Testis (tissue), 2 donors: ENCODE measurements at regions not wholly inside any gene's neighbourhood (a gene's known extent, or its start where the extent isn't known, plus 50 kb on each side); places are given as distances from the start of the nearest gene placed in this dataset.

Source experiments
- DNase-seq: peaks from one replicate; pipeline ENCODE4 v3.0.0-alpha.2; 2019
- H3K27ac ChIP-seq, 2 donors: fragments of 200-600 bp; sonication (generic); one replicate each; pipeline ENCODE4 v1.5.1; 2019
- H3K27me3 ChIP-seq: fragments of 200-600 bp; sonication (generic); one replicate; pipeline ENCODE4 v1.5.1; 2019
- H3K36me3 ChIP-seq: fragments of 200-600 bp; sonication (generic); one replicate; pipeline ENCODE4 v1.5.1; 2017; ENCODE audit warnings: low read depth; ENCODE audit errors: missing control alignments
- H3K4me1 ChIP-seq: fragments of 200-600 bp; sonication (generic); one replicate; pipeline ENCODE4 v1.5.1; 2019
- H3K4me3 ChIP-seq, 2 donors: fragments of 200-600 bp; sonication (generic); one replicate each; pipeline ENCODE4 v1.5.1; 2017 to 2019
- H3K9me3 ChIP-seq: fragments of 200-600 bp; sonication (generic); one replicate; pipeline ENCODE4 v1.5.1; 2017
- CTCF ChIP-seq, 3 experiments: fragments of 450-650 bp in 2 of 3; fragments of 200-600 bp in 1 of 3; sonication (generic) in 1 of 3; IDR thresholded peaks; one replicate each; pipeline ENCODE4 v1.5.1; 2016 to 2019; ENCODE audit warnings: antibody characterized with exemption in 3 of 3, mild to moderate bottlenecking in 2 of 3, moderate library complexity in 1 of 3
- POLR2A ChIP-seq: fragments of 450-650 bp; IDR thresholded peaks from one replicate; pipeline ENCODE4 v1.6.1; 2017; ENCODE audit warnings: antibody characterized with exemption, mild to moderate bottlenecking, moderate library complexity
- WGBS, 2 donors: methylation state at CpG; one replicate each; pipeline ENCODE4 v1.1.5; 2018; 5-methylcytosine and 5-hydroxymethylcytosine counted together
- intact Hi-C: fragments of 100-400 bp; cut with DNase I; formaldehyde crosslinking; loops from one replicate; pipeline ENCODE4 v1.15.1; 2023; ENCODE audit warnings: low total_unique reads

DNA sequence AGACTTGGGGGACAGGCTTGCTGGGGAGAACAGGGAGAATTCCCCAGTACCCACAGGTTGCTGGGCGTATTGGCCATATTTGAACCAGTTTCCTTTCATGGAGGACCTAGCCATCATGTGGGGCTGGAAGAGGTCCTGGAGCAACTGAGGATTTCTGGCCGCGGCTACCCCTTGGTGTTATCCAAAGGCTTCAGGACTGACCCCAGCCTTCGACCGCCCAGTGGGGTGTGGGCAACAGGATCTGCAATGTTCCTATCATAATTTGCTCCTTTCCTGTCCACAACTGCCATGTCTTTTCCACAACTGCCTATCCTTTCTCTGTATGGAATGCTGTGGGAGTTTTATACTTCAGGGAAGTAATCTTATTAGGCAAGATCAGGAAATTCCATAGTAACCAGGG, 1053.6 kb upstream of the SLC39A10 start:
- intact Hi-C loops, result no loop called here
- WGBS, 2 donors, result 71 to 76% methylated on average over 4 to 5 of the region's 5 CpGs

DNA sequence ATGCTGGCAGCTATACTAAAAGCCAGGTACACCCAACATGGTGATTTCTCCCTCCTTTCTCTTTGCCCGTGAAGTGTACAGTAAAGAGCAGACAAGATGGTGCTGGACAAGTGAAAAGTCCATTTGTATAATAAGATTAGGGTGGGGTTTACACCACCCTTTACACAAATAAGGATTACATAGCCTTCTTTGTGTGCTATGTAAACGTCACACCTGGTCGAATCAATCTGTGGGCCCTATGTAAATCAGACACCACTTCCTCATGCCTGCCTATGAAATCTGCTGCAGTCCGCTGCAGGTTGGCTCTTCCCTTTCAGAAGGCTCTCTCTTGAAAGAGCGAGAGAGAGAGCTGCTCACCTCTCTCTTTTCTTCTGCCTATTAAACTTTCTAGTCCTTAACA, 1054.3 kb upstream of the SLC39A10 start:
- H3K4me3 ChIP-seq, result no peak overlapping the region
- H3K27me3 ChIP-seq, result no peaks in the 10 kb centered on the region
- DNase-seq, result no peak
- no peaks in the 10 kb centered on the region for H3K4me1 ChIP-seq
- TF ChIP-seq CTCF (IDR thresholded peaks at IDR 0.05), result no peak
- TF ChIP-seq POLR2A, result no peak
- no peaks in the 10 kb centered on the region for H3K9me3 ChIP-seq
- intact Hi-C loops, result no loop called here
- H3K27ac ChIP-seq, result no peak overlapping the region
- WGBS, 2 donors, result 73 to 88% methylated on average over 5 of the region's 5 CpGs
- no peaks in the 10 kb centered on the region for H3K36me3 ChIP-seq

More for the DNA sequence above, 1053.6 kb upstream of the SLC39A10 start:
- Histone ChIP-seq H3K36me3 (no peaks in the 10 kb centered on the region), H3K4me1 (no peaks in the 10 kb centered on the region), H3K27ac (no peak overlapping the region), H3K9me3 (no peaks in the 10 kb centered on the region), H3K27me3 (no peaks in the 10 kb centered on the region), H3K4me3 (no peak overlapping the region)
- no peak for TF ChIP-seq CTCF (IDR thresholded peaks at IDR 0.05)
- no peak for TF ChIP-seq POLR2A
- DNase-seq, result no peak

- intact Hi-C loops, result no loop called here
- DNase-seq, result no peak
- TF ChIP-seq POLR2A (no peak), CTCF (IDR thresholded peaks at IDR 0.05) (no peak)
- no peaks in the 10 kb centered on the region for H3K36me3 ChIP-seq
- no peak overlapping the region for H3K27ac ChIP-seq
- no peaks in the 10 kb centered on the region for H3K4me1 ChIP-seq
- 50 to 52% methylated on average over 1 of the region's 1 CpG for WGBS, 2 donors
- no peak overlapping the region for H3K4me3 ChIP-seq
- H3K9me3 ChIP-seq, result no peaks in the 10 kb centered on the region
- no peaks in the 10 kb centered on the region for H3K27me3 ChIP-seq
Measured at GRCh38 chr2:194591192-194591591, 1065.8 kb upstream of the SLC39A10 start.

DNA sequence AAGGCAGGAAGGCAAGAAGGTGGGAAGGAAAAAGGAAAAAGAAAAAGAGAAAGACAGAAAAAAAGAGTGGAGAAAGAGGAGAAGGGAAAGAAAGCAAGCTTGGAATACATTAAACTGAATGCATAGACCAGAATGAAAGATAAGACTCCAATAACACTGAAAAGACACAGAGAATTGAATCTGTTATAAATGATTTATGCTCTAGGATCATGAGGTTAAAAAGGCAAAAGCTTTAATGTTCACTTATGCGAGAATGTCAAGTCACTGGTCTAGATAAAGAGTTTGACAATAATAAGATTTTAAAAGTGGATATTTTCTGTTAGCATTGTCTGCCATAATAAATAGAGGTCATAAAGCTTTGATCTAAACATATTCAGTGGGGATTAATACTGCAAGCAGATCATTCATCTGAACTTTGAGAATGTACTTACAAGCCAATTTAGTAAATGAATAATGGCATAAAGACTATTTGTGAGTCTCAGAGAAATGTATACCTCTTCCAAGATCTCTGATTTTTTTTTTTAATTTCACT, 1069.2 kb upstream of the SLC39A10 start:
- no peak for DNase-seq
- TF ChIP-seq POLR2A, result no peak
- TF ChIP-seq CTCF (IDR thresholded peaks at IDR 0.05), result no peak
- Histone ChIP-seq H3K36me3 (no peaks in the 10 kb centered on the region), H3K27me3 (no peaks in the 10 kb centered on the region), H3K27ac (no peak overlapping the region), H3K4me3 (no peak overlapping the region), H3K9me3 (no peaks in the 10 kb centered on the region), H3K4me1 (no peaks in the 10 kb centered on the region)
- intact Hi-C loops, result no loop called here
- WGBS, 2 donors, result 43 to 51% methylated on average over 1 of the region's 1 CpG

DNA sequence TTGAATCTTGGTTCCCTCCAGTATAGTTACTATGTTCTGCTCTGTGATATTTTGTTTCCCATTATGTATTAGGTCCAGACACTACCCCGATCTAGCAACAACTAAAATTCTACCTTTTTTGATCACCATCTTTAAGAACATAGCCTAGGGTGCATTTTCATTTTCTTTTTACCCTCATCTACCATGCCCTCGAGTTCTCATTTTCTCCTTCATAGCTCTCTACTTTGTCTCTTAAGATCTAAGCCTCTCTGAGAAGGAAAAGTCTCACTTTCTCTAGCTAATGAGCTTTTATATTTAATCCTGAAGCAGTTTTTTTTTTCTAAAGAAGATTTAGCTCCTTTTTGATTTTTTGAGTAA, 1089.4 kb upstream of the SLC39A10 start:
- no peaks in the 10 kb centered on the region for H3K4me1 ChIP-seq
- intact Hi-C loops, result no loop called here
- no peaks in the 10 kb centered on the region for H3K9me3 ChIP-seq
- no peaks in the 10 kb centered on the region for H3K36me3 ChIP-seq
- no peaks in the 10 kb centered on the region for H3K27me3 ChIP-seq
- 62 to 80% methylated on average over 2 of the region's 2 CpGs for WGBS, 2 donors
- H3K4me3 ChIP-seq, result no peak overlapping the region
- H3K27ac ChIP-seq, result no peak overlapping the region
- DNase-seq, result no peak
- no peak for TF ChIP-seq CTCF (IDR thresholded peaks at IDR 0.05)
- no peak for TF ChIP-seq POLR2A
